Liver (tissue), 3 donors: ENCODE measurements at regions not wholly inside any gene's neighbourhood (a gene's known extent, or its start where the extent isn't known, plus 50 kb on each side); places are given as distances from the start of the nearest gene placed in this dataset.

Experiments used
- ATF3 ChIP-seq: IDR thresholded peaks from 2 replicates; pipeline ENCODE4 v1.6.1; 2016; ENCODE audit warnings: antibody characterized with exemption
- CTCF ChIP-seq: fragments of 150-350 bp; IDR thresholded peaks from 2 replicates; pipeline ENCODE4 v1.5.1; 2017; ENCODE audit warnings: improper control_type of control experiment, low read depth, low read length; ENCODE audit not compliant: missing input control
- FOXA1 ChIP-seq: IDR thresholded peaks from 2 replicates; pipeline ENCODE4 v1.6.1; 2016; ENCODE audit warnings: antibody characterized with exemption
- JUND ChIP-seq, 2 donors: IDR thresholded peaks; 2 replicates each; pipeline ENCODE4 v1.6.1; 2016; ENCODE audit warnings: antibody characterized with exemption in 2 of 2
- MAX ChIP-seq: IDR thresholded peaks from 2 replicates; pipeline ENCODE4 v1.6.1; 2016; ENCODE audit warnings: antibody characterized with exemption
- REST ChIP-seq: IDR thresholded peaks from 2 replicates; pipeline ENCODE4 v1.6.1; 2016; ENCODE audit warnings: antibody characterized with exemption, mild to moderate bottlenecking
- RXRA ChIP-seq, 2 donors: IDR thresholded peaks; 2 replicates each; pipeline ENCODE4 v1.6.1; 2017 to 2018; ENCODE audit warnings: antibody characterized with exemption in 2 of 2, mild to moderate bottlenecking in 1 of 2
- SP1 ChIP-seq: IDR thresholded peaks from 2 replicates; pipeline ENCODE4 v1.6.1; 2018; ENCODE audit warnings: antibody characterized with exemption, mild to moderate bottlenecking
- TAF1 ChIP-seq: conservative IDR thresholded peaks from 2 replicates; pipeline ENCODE4 v1.6.1; 2016; ENCODE audit warnings: antibody characterized with exemption, mild to moderate bottlenecking
- ZBTB33 ChIP-seq: IDR thresholded peaks from 2 replicates; pipeline ENCODE4 v1.6.1; 2016; ENCODE audit warnings: antibody characterized with exemption
- donor health status: healthy.
- donor health status: healthy.

GRCh38 chr22:49049691-49050090 is 778.0 kb downstream of the BRD1 start:
- TF ChIP-seq CTCF (no peak), JUND (IDR thresholded peaks at IDR 0.05) (no peak), FOXA1 (no peak), REST (no peak), ZBTB33 (no peak), ATF3 (no peak), RXRA (IDR thresholded peaks at IDR 0.05) (no peak), SP1 (no peak), TAF1 (no peak), MAX (no peak)
